ENCODE measurements at regions not wholly inside any gene's neighbourhood (a gene's known extent, or its start where the extent isn't known, plus 50 kb on each side); places are given as distances from the start of the nearest gene placed in this dataset.
A peak's percentile ranks its signal among the peaks of the same experiment; 100 is the strongest.
"Not testable (repeated sequence)": the region's sequence is repeated elsewhere in the genome, so short reads cannot be mapped to it uniquely, and the experiment has no call there.

GRCh38 chr4:128454281-128454871 lies 166.8 kb upstream of the PGRMC2 start:
- DNase-seq (ENCODE audit: low read depth in 2 of 2), result peak; percentile 35 to 45

- no peak for DNase-seq (ENCODE audit: low read depth in 2 of 2)
Measured at GRCh38 chr4:128452415-128452814, 164.8 kb upstream of the PGRMC2 start.

- no peak for DNase-seq (ENCODE audit: low read depth in 2 of 2)
Measured at GRCh38 chr4:128451270-128451905, 163.8 kb upstream of the PGRMC2 start.

GRCh38 chr4:128450326-128451120 lies 162.9 kb upstream of the PGRMC2 start:
- no peak for DNase-seq (ENCODE audit: low read depth in 2 of 2)

GRCh38 chr4:128449251-128449650 lies 161.6 kb upstream of the PGRMC2 start:
- no peak for DNase-seq (ENCODE audit: low read depth in 2 of 2)

- DNase-seq (ENCODE audit: low read depth in 2 of 2), result no peak
Measured at GRCh38 chr4:128444544-128445302, 157.1 kb upstream of the PGRMC2 start.

- DNase-seq (ENCODE audit: low read depth in 2 of 2), result no peak
Measured at GRCh38 chr4:128440923-128441322, 153.3 kb upstream of the PGRMC2 start.

- not testable (repeated sequence) for DNase-seq (ENCODE audit: low read depth in 2 of 2)
Measured at GRCh38 chr4:128437023-128437422, 149.4 kb upstream of the PGRMC2 start.

GRCh38 chr4:128429023-128429613 lies 141.5 kb upstream of the PGRMC2 start:
- DNase-seq (ENCODE audit: low read depth in 2 of 2), result not testable (repeated sequence)

GRCh38 chr4:128428397-128428796 lies 140.8 kb upstream of the PGRMC2 start:
- DNase-seq (ENCODE audit: low read depth in 2 of 2), result no peak

- DNase-seq (ENCODE audit: low read depth in 2 of 2), result no peak
Measured at GRCh38 chr4:128427832-128428366, 140.3 kb upstream of the PGRMC2 start.

- no peak for DNase-seq (ENCODE audit: low read depth in 2 of 2)
Measured at GRCh38 chr4:128424527-128425497, 137.2 kb upstream of the PGRMC2 start.

- not testable (repeated sequence) for DNase-seq (ENCODE audit: low read depth in 2 of 2)
Measured at GRCh38 chr4:128422296-128422695, 134.7 kb upstream of the PGRMC2 start.

- no peak for DNase-seq (ENCODE audit: low read depth in 2 of 2)
Measured at GRCh38 chr4:128416921-128417320, 129.3 kb upstream of the PGRMC2 start.

- DNase-seq (ENCODE audit: low read depth in 2 of 2), result no peak
Measured at GRCh38 chr4:128410037-128410436, 122.4 kb upstream of the PGRMC2 start.

- DNase-seq (ENCODE audit: low read depth in 2 of 2), result no peak
Measured at GRCh38 chr4:128403586-128403985, 116.0 kb upstream of the PGRMC2 start.

GRCh38 chr4:128394778-128395177 lies 107.2 kb upstream of the PGRMC2 start:
- no peak for DNase-seq (ENCODE audit: low read depth in 2 of 2)

- no peak for DNase-seq (ENCODE audit: low read depth in 2 of 2)
Measured at GRCh38 chr4:128393101-128393704, 105.6 kb upstream of the PGRMC2 start.

GRCh38 chr4:128390475-128390996 lies 102.9 kb upstream of the PGRMC2 start:
- DNase-seq (ENCODE audit: low read depth in 2 of 2), result no peak

- no peak for DNase-seq (ENCODE audit: low read depth in 2 of 2)
Measured at GRCh38 chr4:128388796-128389195, 101.2 kb upstream of the PGRMC2 start.

Data from activated CD4-positive, alpha-beta T cell treated with anti-CD3 and anti-CD28 coated beads for 24 hours (primary cell).